GM12891 (cell line): ENCODE measurements at regions not wholly inside any gene's neighbourhood (a gene's known extent, or its start where the extent isn't known, plus 50 kb on each side); places are given as distances from the start of the nearest gene placed in this dataset.

Experiments used
- POLR2A ChIP-seq: IDR thresholded peaks from 2 replicates; pipeline ENCODE4 v1.6.1; 2011; ENCODE audit warnings: low read depth, low read length, control low read depth
- POLR2AphosphoS5 ChIP-seq: IDR thresholded peaks from 2 replicates; pipeline ENCODE4 v1.6.1; 2011; ENCODE audit warnings: low read depth, low read length, control low read depth
- POU2F2 ChIP-seq: IDR thresholded peaks from 2 replicates; pipeline ENCODE4 v1.6.1; 2011; ENCODE audit warnings: low read depth, mild to moderate bottlenecking, control low read depth, low read length, moderate library complexity
- SPI1 ChIP-seq: IDR thresholded peaks from 2 replicates; pipeline ENCODE4 v1.6.1; 2011; ENCODE audit warnings: low read depth, low read length, control low read depth
- TAF1 ChIP-seq: IDR thresholded peaks from 2 replicates; pipeline ENCODE4 v1.6.1; 2011; ENCODE audit warnings: low read depth, low read length, control low read depth

DNA sequence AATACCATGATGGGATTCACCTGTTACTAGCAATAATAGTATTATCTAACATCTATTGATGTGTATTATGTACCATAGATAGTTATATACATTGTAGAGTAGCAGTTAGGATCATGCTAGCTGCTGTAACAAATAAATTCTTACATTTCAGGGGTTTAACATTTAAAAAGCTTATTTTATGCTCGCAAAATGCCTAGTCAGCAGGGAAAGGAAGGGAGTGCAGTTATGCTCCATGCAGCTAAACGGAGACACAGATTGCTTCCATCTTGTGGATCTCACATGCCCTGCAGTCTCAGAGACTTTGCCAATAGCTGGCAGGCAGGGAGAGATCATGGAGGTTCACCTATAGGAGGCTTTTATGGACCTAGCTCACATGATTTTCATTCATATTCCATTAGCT lies 364.1 kb downstream of the TOX3 start:
- TF ChIP-seq POU2F2 (no peak), POLR2AphosphoS5 (no peak), POLR2A (no peak), TAF1 (no peak), SPI1 (no peak)
